ENCODE measurements at regions not wholly inside any gene's neighbourhood (a gene's known extent, or its start where the extent isn't known, plus 50 kb on each side); places are given as distances from the start of the nearest gene placed in this dataset.

- Histone ChIP-seq H3K36me3 (ENCODE audit: control insufficient read depth in 2 of 2, insufficient read depth in 2 of 2, low read length in 2 of 2) (no peaks in the 10 kb centered on the region), H3K9me3 (ENCODE audit: control insufficient read depth in 2 of 2, low read length in 2 of 2) (peaks cover 5% of the 10 kb centered on the region in 2 donors), H3K9ac (ENCODE audit: low read length in 2 of 2) (no peak overlapping the region), H3K27ac (ENCODE audit: low read length) (no peak overlapping the region), H3K4me1 (ENCODE audit: control insufficient read depth, insufficient read depth, low read length) (no peaks in the 10 kb centered on the region), H3K4me3 (ENCODE audit: low read length in 2 of 2) (no peak overlapping the region), H3K27me3 (ENCODE audit: control insufficient read depth in 1 of 2, insufficient read depth in 2 of 2, low read length in 2 of 2) (no peaks in the 10 kb centered on the region)
Measured at GRCh38 chr6:92893741-92894140, 525.6 kb downstream of the EPHA7 start.

GRCh38 chr6:92892626-92893170 lies 526.7 kb downstream of the EPHA7 start:
- H3K4me3 ChIP-seq (ENCODE audit: low read length in 2 of 2), result no peak overlapping the region
- no peaks in the 10 kb centered on the region for H3K27me3 ChIP-seq (ENCODE audit: control insufficient read depth in 1 of 2, insufficient read depth in 2 of 2, low read length in 2 of 2)
- H3K9me3 ChIP-seq (ENCODE audit: control insufficient read depth in 2 of 2, low read length in 2 of 2), result peaks cover 5% of the 10 kb centered on the region in 2 donors
- no peak overlapping the region for H3K27ac ChIP-seq (ENCODE audit: low read length)
- no peaks in the 10 kb centered on the region for H3K4me1 ChIP-seq (ENCODE audit: control insufficient read depth, insufficient read depth, low read length)
- H3K36me3 ChIP-seq (ENCODE audit: control insufficient read depth in 2 of 2, insufficient read depth in 2 of 2, low read length in 2 of 2), result no peaks in the 10 kb centered on the region
- H3K9ac ChIP-seq (ENCODE audit: low read length in 2 of 2), result no peak overlapping the region

GRCh38 chr6:92888316-92888715 lies 531.0 kb downstream of the EPHA7 start:
- H3K4me3 ChIP-seq (ENCODE audit: low read length in 2 of 2), result no peak overlapping the region
- no peaks in the 10 kb centered on the region for H3K27me3 ChIP-seq (ENCODE audit: control insufficient read depth in 1 of 2, insufficient read depth in 2 of 2, low read length in 2 of 2)
- H3K4me1 ChIP-seq (ENCODE audit: control insufficient read depth, insufficient read depth, low read length), result no peaks in the 10 kb centered on the region
- H3K9me3 ChIP-seq (ENCODE audit: control insufficient read depth in 2 of 2, low read length in 2 of 2), result peaks cover 5% of the 10 kb centered on the region in 2 donors
- H3K9ac ChIP-seq (ENCODE audit: low read length in 2 of 2), result no peak overlapping the region
- no peak overlapping the region for H3K27ac ChIP-seq (ENCODE audit: low read length)
- no peaks in the 10 kb centered on the region for H3K36me3 ChIP-seq (ENCODE audit: control insufficient read depth in 2 of 2, insufficient read depth in 2 of 2, low read length in 2 of 2)

DNA sequence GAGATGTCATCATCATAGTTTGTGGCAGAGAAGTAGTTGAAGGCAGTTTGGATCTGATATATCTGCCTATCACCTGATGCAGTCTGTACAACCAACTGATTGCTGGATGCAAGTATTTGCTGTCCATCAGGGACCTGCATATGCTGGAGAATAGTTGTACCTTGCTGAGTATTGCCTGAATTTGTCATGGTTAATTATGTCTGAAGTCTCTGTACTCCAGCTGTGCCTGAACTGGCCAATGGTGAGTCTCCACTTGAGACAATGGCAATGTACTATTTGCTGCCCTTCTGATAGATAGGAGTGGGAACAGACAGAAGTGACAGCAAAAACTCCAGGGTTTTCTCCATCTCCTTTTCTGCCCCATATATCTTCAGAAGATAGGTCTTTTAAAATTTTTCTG lies 531.5 kb downstream of the EPHA7 start:
- peaks cover 5% of the 10 kb centered on the region in 2 donors for H3K9me3 ChIP-seq (ENCODE audit: control insufficient read depth in 2 of 2, low read length in 2 of 2)
- H3K4me3 ChIP-seq (ENCODE audit: low read length in 2 of 2), result no peak overlapping the region
- H3K4me1 ChIP-seq (ENCODE audit: control insufficient read depth, insufficient read depth, low read length), result no peaks in the 10 kb centered on the region

DNA sequence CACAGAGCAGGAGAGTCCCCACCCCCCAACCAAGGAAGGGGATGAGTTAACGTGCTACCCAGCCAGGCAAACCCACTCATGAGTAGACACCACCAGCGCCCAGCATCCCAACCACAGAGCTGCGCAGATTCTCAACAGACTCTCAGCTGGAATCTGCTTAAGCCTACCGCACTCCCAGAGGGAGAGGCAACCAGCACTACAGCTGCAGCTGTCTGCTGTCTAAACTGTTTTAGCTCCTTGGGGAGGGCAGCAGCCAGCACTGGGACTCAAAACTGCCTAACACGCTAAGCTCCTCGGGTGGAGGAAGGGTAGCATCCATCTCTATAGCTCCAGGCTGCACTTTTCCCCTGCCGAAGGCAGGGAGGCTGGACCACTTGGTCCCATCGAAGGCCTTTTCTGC lies 539.8 kb downstream of the EPHA7 start:
- Histone ChIP-seq H3K9me3 (ENCODE audit: control insufficient read depth in 2 of 2, low read length in 2 of 2) (no peaks in the 10 kb centered on the region), H3K9ac (ENCODE audit: low read length in 2 of 2) (no peak overlapping the region), H3K4me3 (ENCODE audit: low read length in 2 of 2) (no peak overlapping the region), H3K4me1 (ENCODE audit: control insufficient read depth, insufficient read depth, low read length) (no peaks in the 10 kb centered on the region), H3K27me3 (ENCODE audit: control insufficient read depth in 1 of 2, insufficient read depth in 2 of 2, low read length in 2 of 2) (no peaks in the 10 kb centered on the region), H3K27ac (ENCODE audit: low read length) (no peak overlapping the region), H3K36me3 (ENCODE audit: control insufficient read depth in 2 of 2, insufficient read depth in 2 of 2, low read length in 2 of 2) (no peaks in the 10 kb centered on the region)

More for the DNA sequence above, 531.5 kb downstream of the EPHA7 start:
- Histone ChIP-seq H3K27ac (ENCODE audit: low read length) (no peak overlapping the region), H3K27me3 (ENCODE audit: control insufficient read depth in 1 of 2, insufficient read depth in 2 of 2, low read length in 2 of 2) (no peaks in the 10 kb centered on the region), H3K9ac (ENCODE audit: low read length in 2 of 2) (no peak overlapping the region), H3K36me3 (ENCODE audit: control insufficient read depth in 2 of 2, insufficient read depth in 2 of 2, low read length in 2 of 2) (no peaks in the 10 kb centered on the region)

GRCh38 chr6:92864966-92865555 lies 554.3 kb downstream of the EPHA7 start:
- Histone ChIP-seq H3K4me3 (ENCODE audit: low read length in 2 of 2) (no peak overlapping the region), H3K36me3 (ENCODE audit: control insufficient read depth in 2 of 2, insufficient read depth in 2 of 2, low read length in 2 of 2) (no peaks in the 10 kb centered on the region)

DNA sequence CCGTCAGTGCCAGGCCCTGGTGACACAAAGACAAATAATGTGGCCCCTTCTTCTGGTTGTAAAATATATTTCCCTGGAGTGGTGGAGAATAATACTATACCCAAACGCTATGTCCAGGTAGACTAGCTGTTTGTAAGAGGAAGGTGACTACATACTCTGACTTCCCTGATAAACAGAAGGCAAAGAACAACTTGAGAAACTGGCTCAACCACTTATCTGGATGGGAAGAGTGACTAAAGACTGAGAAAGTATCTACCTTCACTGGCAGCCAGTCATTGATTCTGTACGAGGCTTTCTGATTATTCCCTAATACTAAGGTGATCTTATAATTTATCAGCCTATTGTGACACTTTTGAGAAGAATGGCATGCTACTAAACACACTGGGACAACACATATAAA lies 569.7 kb downstream of the EPHA7 start:
- H3K4me3 ChIP-seq (ENCODE audit: low read length in 2 of 2), result no peak overlapping the region
- no peak overlapping the region for H3K27ac ChIP-seq (ENCODE audit: low read length)
- no peaks in the 10 kb centered on the region for H3K36me3 ChIP-seq (ENCODE audit: control insufficient read depth in 2 of 2, insufficient read depth in 2 of 2, low read length in 2 of 2)
- H3K9ac ChIP-seq (ENCODE audit: low read length in 2 of 2), result no peak overlapping the region
- no peaks in the 10 kb centered on the region for H3K4me1 ChIP-seq (ENCODE audit: control insufficient read depth, insufficient read depth, low read length)
- H3K9me3 ChIP-seq (ENCODE audit: control insufficient read depth in 2 of 2, low read length in 2 of 2), result no peaks in the 10 kb centered on the region
- no peaks in the 10 kb centered on the region for H3K27me3 ChIP-seq (ENCODE audit: control insufficient read depth in 1 of 2, insufficient read depth in 2 of 2, low read length in 2 of 2)

More at GRCh38 chr6:92864966-92865555, 554.3 kb downstream of the EPHA7 start:
- Histone ChIP-seq H3K27ac (ENCODE audit: low read length) (no peak overlapping the region), H3K27me3 (ENCODE audit: control insufficient read depth in 1 of 2, insufficient read depth in 2 of 2, low read length in 2 of 2) (no peaks in the 10 kb centered on the region), H3K9ac (ENCODE audit: low read length in 2 of 2) (no peak overlapping the region), H3K4me1 (ENCODE audit: control insufficient read depth, insufficient read depth, low read length) (no peaks in the 10 kb centered on the region), H3K9me3 (ENCODE audit: control insufficient read depth in 2 of 2, low read length in 2 of 2) (peaks cover 0 to 3% of the 10 kb centered on the region in 2 donors)

DNA sequence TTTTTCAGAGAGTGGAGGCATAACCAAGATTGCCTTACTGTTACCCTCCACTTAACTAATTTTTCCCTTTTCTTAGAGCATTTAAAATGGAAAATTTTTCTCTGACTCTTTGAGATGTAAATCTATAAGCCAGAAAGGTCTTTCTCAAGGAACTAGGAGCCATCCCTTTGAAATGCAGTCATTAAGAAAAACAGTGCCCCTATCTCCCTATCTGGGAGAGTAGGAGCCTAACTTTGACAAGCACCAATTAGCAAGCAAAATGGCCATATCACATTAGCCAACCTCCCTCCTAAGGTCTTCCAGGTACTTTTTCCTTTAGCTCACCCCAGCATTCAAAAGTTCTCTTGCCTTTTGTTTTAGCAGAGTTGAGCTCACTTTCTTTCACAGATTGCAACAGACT lies 570.5 kb downstream of the EPHA7 start:
- no peaks in the 10 kb centered on the region for H3K27me3 ChIP-seq (ENCODE audit: control insufficient read depth in 1 of 2, insufficient read depth in 2 of 2, low read length in 2 of 2)
- no peak overlapping the region for H3K27ac ChIP-seq (ENCODE audit: low read length)
- H3K9ac ChIP-seq (ENCODE audit: low read length in 2 of 2), result no peak overlapping the region
- no peaks in the 10 kb centered on the region for H3K4me1 ChIP-seq (ENCODE audit: control insufficient read depth, insufficient read depth, low read length)
- no peak overlapping the region for H3K4me3 ChIP-seq (ENCODE audit: low read length in 2 of 2)
- no peaks in the 10 kb centered on the region for H3K9me3 ChIP-seq (ENCODE audit: control insufficient read depth in 2 of 2, low read length in 2 of 2)
- H3K36me3 ChIP-seq (ENCODE audit: control insufficient read depth in 2 of 2, insufficient read depth in 2 of 2, low read length in 2 of 2), result no peaks in the 10 kb centered on the region

- H3K4me3 ChIP-seq (ENCODE audit: low read length in 2 of 2), result no peak overlapping the region
- H3K9ac ChIP-seq (ENCODE audit: low read length in 2 of 2), result no peak overlapping the region
Measured at GRCh38 chr6:92848459-92848858, 570.9 kb downstream of the EPHA7 start.

DNA sequence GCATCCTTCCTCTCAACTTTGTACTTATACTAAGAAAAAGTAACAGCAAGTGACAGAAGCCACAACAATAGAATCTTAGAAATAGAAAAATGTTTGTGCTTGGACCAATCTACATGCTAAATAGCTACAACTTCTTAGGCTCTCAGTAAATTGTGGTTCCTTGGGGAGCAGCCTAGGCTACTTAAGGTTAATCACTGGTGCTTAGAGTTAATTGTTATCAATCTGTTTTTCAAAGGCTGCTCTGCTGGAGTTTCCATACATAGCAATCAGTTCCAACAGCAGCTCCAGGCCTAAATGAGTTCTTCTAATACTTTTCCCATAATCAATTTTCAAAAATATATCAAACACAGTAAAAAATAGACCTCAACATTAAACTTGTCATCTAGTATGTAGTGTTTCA lies 571.4 kb downstream of the EPHA7 start:
- no peak overlapping the region for H3K9ac ChIP-seq (ENCODE audit: low read length in 2 of 2)
- no peak overlapping the region for H3K27ac ChIP-seq (ENCODE audit: low read length)
- no peaks in the 10 kb centered on the region for H3K9me3 ChIP-seq (ENCODE audit: control insufficient read depth in 2 of 2, low read length in 2 of 2)
- no peaks in the 10 kb centered on the region for H3K36me3 ChIP-seq (ENCODE audit: control insufficient read depth in 2 of 2, insufficient read depth in 2 of 2, low read length in 2 of 2)
- no peak overlapping the region for H3K4me3 ChIP-seq (ENCODE audit: low read length in 2 of 2)
- no peaks in the 10 kb centered on the region for H3K4me1 ChIP-seq (ENCODE audit: control insufficient read depth, insufficient read depth, low read length)
- H3K27me3 ChIP-seq (ENCODE audit: control insufficient read depth in 1 of 2, insufficient read depth in 2 of 2, low read length in 2 of 2), result no peaks in the 10 kb centered on the region

More at GRCh38 chr6:92848459-92848858, 570.9 kb downstream of the EPHA7 start:
- Histone ChIP-seq H3K9me3 (ENCODE audit: control insufficient read depth in 2 of 2, low read length in 2 of 2) (no peaks in the 10 kb centered on the region), H3K4me1 (ENCODE audit: control insufficient read depth, insufficient read depth, low read length) (no peaks in the 10 kb centered on the region), H3K27ac (ENCODE audit: low read length) (no peak overlapping the region), H3K27me3 (ENCODE audit: control insufficient read depth in 1 of 2, insufficient read depth in 2 of 2, low read length in 2 of 2) (no peaks in the 10 kb centered on the region), H3K36me3 (ENCODE audit: control insufficient read depth in 2 of 2, insufficient read depth in 2 of 2, low read length in 2 of 2) (no peaks in the 10 kb centered on the region)

DNA sequence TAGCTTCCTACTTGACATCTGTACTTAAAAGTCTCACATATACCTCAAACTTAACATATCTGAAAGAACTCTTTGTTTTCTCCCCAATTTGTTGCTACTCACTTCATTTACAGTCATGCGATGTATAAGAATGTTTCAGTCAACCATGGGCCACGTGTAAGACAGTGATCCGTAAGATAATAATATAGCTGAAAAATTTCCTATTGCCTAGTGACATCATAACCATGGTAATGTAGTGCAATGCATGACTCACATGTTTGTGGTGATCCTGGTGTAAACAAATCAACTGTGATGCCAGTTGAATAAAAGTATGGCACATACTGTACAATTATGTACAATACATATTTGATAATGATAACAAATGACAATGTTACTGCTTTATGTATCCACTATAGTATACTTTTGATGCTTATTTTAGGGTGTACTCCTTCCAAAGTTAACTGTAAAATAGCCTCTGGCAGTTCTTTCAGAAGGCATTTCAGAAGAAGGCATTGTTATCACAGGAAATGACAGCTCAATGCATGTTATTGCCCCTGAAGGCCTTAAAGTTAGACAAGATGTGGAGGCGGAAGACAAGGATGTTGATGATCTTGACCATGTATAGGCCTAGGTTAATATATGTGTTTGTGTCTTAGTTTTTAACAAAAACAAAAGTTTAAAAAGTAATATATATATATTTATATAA lies 579.0 kb downstream of the EPHA7 start:
- H3K27me3 ChIP-seq (ENCODE audit: control insufficient read depth in 1 of 2, insufficient read depth in 2 of 2, low read length in 2 of 2), result no peaks in the 10 kb centered on the region
- no peak overlapping the region for H3K4me3 ChIP-seq (ENCODE audit: low read length in 2 of 2)
- no peaks in the 10 kb centered on the region for H3K36me3 ChIP-seq (ENCODE audit: control insufficient read depth in 2 of 2, insufficient read depth in 2 of 2, low read length in 2 of 2)
- no peaks in the 10 kb centered on the region for H3K9me3 ChIP-seq (ENCODE audit: control insufficient read depth in 2 of 2, low read length in 2 of 2)
- H3K4me1 ChIP-seq (ENCODE audit: control insufficient read depth, insufficient read depth, low read length), result no peaks in the 10 kb centered on the region
- no peak overlapping the region for H3K27ac ChIP-seq (ENCODE audit: low read length)
- no peak overlapping the region for H3K9ac ChIP-seq (ENCODE audit: low read length in 2 of 2)

Data from stomach smooth muscle (tissue), 2 donors.